ENCODE measurements at regions not wholly inside any gene's neighbourhood (a gene's known extent, or its start where the extent isn't known, plus 50 kb on each side); places are given as distances from the start of the nearest gene placed in this dataset.

DNA sequence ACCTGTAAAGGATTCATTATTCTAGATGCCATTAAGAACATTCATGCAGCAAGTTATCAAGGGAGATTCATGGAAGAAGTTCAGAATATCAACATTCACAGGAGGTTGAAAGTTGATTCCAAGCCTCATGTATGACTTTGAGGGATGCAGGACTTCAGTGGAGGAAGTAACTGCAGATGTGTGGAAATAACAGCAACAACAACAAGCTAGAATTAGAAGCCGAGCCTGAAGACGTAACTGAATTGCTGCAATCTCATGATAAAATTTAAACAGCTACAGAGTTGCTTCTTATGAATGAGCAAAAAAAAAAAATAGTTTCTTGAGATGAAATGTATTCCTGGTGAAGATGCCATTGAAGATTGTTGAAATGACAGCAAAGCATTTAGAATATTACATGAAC is 73.3 kb upstream of the NXT1 start (continued):
- TF ChIP-seq CTCF (conservative IDR thresholded peaks at IDR 0.05; ENCODE audit: low read depth in 2 of 2), result no peak

- H3K27ac ChIP-seq (ENCODE audit: low read depth), result no peak overlapping the region
- H3K4me1 ChIP-seq (ENCODE audit: insufficient read depth), result no peaks in the 10 kb centered on the region; the same call in 1 of the 2 replicates
- H3K4me1 Mint-ChIP-seq, result 0 out of 3 replicates have a peak, but pooled peaks cover 4% of the 10 kb centered on the region
- no peak overlapping the region for H3K27ac Mint-ChIP-seq
- no peak overlapping the region for H2AFZ ChIP-seq
- DNase-seq (ENCODE audit: low spot score), result no peak
- peaks cover 4% of the 10 kb centered on the region for H3K36me3 Mint-ChIP-seq (ENCODE audit: low read depth)
- H3F3A ChIP-seq (replicated peaks; ENCODE audit: low read depth), result no peaks in the 10 kb centered on the region
- H3K4me3 ChIP-seq, result no peak overlapping the region
- H4K20me1 ChIP-seq (replicated peaks; ENCODE audit: insufficient read depth), result no peaks in the 10 kb centered on the region
- H3K36me3 ChIP-seq (ENCODE audit: insufficient read depth), result no peaks in the 10 kb centered on the region
- TF ChIP-seq ETS1 (IDR thresholded peaks at IDR 0.05), result no peak
- TF ChIP-seq EZH2 (IDR thresholded peaks at IDR 0.05; ENCODE audit: low read depth, unreplicated experiment), result no peak
- no peak for TF ChIP-seq ZNF331 (CRISPR knock-in tag; IDR thresholded peaks at IDR 0.05; ENCODE audit: low read depth)
- no peak for TF ChIP-seq POLR2AphosphoS5 (IDR thresholded peaks at IDR 0.05; ENCODE audit: low read depth)
- no peak for TF ChIP-seq EZH2phosphoT487 (IDR thresholded peaks at IDR 0.05; ENCODE audit: unreplicated experiment)
- no peak for TF ChIP-seq NANOG (IDR thresholded peaks at IDR 0.05; ENCODE audit: borderline replicate concordance)
- TF ChIP-seq CTCF (conservative IDR thresholded peaks at IDR 0.05; ENCODE audit: low read depth in 2 of 2), result no peak
- no peak overlapping the region for H3K4me3 Mint-ChIP-seq
- H3K4me2 ChIP-seq, result no peak overlapping the region
- H3K27me3 Mint-ChIP-seq (ENCODE audit: insufficient read depth, low read depth, poor library complexity), result peaks cover 4% of the 10 kb centered on the region
- no peaks in the 10 kb centered on the region for H3K27me3 ChIP-seq (ENCODE audit: insufficient read depth)
- no peaks in the 10 kb centered on the region for H3K79me2 ChIP-seq (replicated peaks; ENCODE audit: insufficient read depth)
- no peak for ATAC-seq
- H3K9me3 Mint-ChIP-seq, result peaks cover 11% of the 10 kb centered on the region
- H3K9me2 ChIP-seq (ENCODE audit: insufficient read depth), result no peaks in the 10 kb centered on the region
Measured at GRCh38 chr20:23273776-23274175, 76.8 kb upstream of the NXT1 start.
